ENCODE measurements at regions not wholly inside any gene's neighbourhood (a gene's known extent, or its start where the extent isn't known, plus 50 kb on each side); places are given as distances from the start of the nearest gene placed in this dataset.

DNA sequence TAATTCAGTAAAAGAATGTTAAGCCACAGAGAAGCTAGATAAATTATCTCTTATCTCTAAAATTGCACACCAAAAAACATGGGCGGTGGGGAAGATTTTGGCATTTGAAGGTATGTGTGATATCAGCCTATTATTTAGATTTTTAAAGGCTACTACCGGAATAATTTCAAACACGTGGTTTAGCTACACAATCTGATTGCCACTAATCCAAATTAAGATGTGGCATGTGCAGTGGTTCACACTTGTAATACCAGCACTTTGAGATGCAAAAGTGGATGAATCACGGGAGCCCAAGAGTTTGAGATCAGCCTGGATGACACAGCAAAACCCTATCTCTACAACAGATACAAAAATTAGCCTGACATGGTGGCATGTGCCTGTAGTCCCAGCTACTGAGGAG is 584.5 kb downstream of the HS3ST4 start:
- TF ChIP-seq, protein P1, sequence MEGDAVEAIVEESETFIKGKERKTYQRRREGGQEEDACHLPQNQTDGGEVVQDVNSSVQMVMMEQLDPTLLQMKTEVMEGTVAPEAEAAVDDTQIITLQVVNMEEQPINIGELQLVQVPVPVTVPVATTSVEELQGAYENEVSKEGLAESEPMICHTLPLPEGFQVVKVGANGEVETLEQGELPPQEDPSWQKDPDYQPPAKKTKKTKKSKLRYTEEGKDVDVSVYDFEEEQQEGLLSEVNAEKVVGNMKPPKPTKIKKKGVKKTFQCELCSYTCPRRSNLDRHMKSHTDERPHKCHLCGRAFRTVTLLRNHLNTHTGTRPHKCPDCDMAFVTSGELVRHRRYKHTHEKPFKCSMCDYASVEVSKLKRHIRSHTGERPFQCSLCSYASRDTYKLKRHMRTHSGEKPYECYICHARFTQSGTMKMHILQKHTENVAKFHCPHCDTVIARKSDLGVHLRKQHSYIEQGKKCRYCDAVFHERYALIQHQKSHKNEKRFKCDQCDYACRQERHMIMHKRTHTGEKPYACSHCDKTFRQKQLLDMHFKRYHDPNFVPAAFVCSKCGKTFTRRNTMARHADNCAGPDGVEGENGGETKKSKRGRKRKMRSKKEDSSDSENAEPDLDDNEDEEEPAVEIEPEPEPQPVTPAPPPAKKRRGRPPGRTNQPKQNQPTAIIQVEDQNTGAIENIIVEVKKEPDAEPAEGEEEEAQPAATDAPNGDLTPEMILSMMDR (IDR thresholded peaks at IDR 0.05; ENCODE audit: low read depth, low read length, poor library complexity, severe bottlenecking), result no peak
- no peak for TF ChIP-seq EZH2phosphoT487 (IDR thresholded peaks at IDR 0.05; ENCODE audit: borderline replicate concordance, low read length)
